Testis (tissue), 2 donors: ENCODE measurements at regions not wholly inside any gene's neighbourhood (a gene's known extent, or its start where the extent isn't known, plus 50 kb on each side); places are given as distances from the start of the nearest gene placed in this dataset.

Experiments
- POLR2A ChIP-seq: fragments of 450-650 bp; IDR thresholded peaks from one replicate; pipeline ENCODE4 v1.6.1; 2017; ENCODE audit warnings: antibody characterized with exemption, mild to moderate bottlenecking, moderate library complexity
- TF ChIP-seq, protein P1 (sequence below), 3 experiments: fragments of 450-650 bp in 2 of 3; fragments of 200-600 bp in 1 of 3; sonication (generic) in 1 of 3; IDR thresholded peaks; one replicate each; pipeline ENCODE4 v1.5.1; 2016 to 2019; ENCODE audit warnings: antibody characterized with exemption in 3 of 3, mild to moderate bottlenecking in 2 of 3, moderate library complexity in 1 of 3

GRCh38 chr18:64449434-64449833 is 300.5 kb upstream of the LINC00305 start:
- TF ChIP-seq, protein P1, sequence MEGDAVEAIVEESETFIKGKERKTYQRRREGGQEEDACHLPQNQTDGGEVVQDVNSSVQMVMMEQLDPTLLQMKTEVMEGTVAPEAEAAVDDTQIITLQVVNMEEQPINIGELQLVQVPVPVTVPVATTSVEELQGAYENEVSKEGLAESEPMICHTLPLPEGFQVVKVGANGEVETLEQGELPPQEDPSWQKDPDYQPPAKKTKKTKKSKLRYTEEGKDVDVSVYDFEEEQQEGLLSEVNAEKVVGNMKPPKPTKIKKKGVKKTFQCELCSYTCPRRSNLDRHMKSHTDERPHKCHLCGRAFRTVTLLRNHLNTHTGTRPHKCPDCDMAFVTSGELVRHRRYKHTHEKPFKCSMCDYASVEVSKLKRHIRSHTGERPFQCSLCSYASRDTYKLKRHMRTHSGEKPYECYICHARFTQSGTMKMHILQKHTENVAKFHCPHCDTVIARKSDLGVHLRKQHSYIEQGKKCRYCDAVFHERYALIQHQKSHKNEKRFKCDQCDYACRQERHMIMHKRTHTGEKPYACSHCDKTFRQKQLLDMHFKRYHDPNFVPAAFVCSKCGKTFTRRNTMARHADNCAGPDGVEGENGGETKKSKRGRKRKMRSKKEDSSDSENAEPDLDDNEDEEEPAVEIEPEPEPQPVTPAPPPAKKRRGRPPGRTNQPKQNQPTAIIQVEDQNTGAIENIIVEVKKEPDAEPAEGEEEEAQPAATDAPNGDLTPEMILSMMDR (IDR thresholded peaks at IDR 0.05), result no peak
- no peak for TF ChIP-seq POLR2A
